Effector CD8-positive, alpha-beta T cell (primary cell): ENCODE measurements at regions not wholly inside any gene's neighbourhood (a gene's known extent, or its start where the extent isn't known, plus 50 kb on each side); places are given as distances from the start of the nearest gene placed in this dataset.
A peak's percentile ranks its signal among the peaks of the same experiment; 100 is the strongest.

Experiments
- DNase-seq: peaks from one replicate; lab custom pipeline; 2025; lab: John Stamatoyannopoulos, UW

- no peak for DNase-seq
Observed at GRCh38 chr6:142561511-142562265, 259.9 kb downstream of the ADGRG6 start.

DNA sequence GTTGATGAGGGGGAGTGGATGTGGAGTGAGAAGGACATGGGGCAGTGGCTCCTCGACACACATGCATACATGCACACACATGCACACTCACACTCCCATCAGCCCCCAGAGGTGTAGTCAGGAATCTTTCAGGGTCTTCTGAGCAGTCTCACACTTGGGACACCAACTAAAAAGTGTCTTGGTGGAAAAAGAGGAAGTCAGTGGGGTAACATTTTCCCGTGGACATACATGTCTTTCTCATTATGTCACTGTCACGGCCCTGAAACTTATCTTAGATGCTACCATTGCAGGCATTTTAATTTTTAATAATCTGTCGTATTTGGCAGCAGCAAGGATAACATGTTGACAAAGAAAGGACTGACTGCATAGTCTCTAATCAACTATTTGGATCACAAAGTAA is 261.1 kb downstream of the ADGRG6 start:
- no peak for DNase-seq

DNA sequence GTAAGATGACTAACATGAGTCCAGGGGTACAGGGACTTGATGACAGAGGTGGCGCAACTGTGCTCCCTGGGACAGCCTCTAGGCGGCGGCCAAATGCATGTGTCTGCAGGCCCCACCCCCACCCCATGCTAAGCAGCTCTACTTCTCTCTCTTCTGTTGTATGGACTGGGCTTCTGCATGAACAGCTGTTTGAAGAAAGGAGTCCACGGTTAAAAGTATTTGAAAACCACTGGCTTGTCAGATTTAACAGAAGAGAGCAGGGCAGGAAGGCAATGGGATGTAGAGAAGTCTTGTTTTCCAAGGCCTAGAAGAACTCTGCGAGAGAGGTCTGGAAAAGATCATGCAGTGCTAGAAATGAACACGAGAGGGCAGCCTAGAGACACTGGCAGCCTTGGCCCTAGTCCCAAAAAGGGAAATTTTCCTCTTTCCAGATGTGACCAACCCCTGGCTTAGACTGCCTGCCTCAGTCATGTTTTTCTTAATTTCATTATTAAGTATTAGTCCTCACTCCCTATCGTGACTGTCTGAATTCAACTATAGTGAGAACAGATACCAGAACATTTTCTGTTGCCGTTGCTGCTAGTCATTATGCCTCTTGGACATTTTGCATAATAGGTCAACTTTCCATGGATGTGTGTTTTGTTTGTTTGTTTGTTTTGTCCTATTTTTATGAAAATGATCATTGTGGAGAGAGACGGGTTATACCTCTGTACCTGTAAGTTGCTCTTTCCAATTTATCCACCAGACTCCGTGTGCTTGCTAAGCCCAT is 265.0 kb downstream of the ADGRG6 start:
- peak; percentile 30 for DNase-seq

GRCh38 chr6:142567461-142567860 is 265.7 kb downstream of the ADGRG6 start:
- no peak for DNase-seq

- DNase-seq, result no peak
Observed at GRCh38 chr6:142568857-142569597, 267.2 kb downstream of the ADGRG6 start.

DNA sequence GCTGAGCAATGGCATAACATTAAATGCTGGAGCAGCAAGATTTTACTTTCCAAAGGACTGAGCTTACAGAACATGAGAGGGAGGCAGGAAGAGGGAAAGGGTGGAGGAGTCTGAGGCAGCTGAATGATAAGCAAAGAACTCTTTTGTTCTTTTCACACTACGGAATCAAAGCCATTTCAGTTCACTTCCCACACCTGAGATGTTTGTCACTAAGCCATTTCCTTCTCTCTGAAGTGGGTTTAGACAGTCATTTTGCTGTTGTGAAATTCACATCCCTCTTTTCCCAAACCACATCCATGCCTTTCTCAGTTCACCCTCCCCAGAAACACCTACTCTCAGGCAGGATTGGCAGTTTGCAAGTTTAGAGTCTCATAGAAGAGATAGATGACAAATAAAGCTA is 267.9 kb downstream of the ADGRG6 start:
- DNase-seq, result no peak

GRCh38 chr6:142570221-142570671 is 268.4 kb downstream of the ADGRG6 start:
- DNase-seq, result no peak

- DNase-seq, result no peak
Observed at GRCh38 chr6:142592876-142593275, 291.1 kb downstream of the ADGRG6 start.

- no peak for DNase-seq
Observed at GRCh38 chr6:142597836-142598235, 296.0 kb downstream of the ADGRG6 start.

DNA sequence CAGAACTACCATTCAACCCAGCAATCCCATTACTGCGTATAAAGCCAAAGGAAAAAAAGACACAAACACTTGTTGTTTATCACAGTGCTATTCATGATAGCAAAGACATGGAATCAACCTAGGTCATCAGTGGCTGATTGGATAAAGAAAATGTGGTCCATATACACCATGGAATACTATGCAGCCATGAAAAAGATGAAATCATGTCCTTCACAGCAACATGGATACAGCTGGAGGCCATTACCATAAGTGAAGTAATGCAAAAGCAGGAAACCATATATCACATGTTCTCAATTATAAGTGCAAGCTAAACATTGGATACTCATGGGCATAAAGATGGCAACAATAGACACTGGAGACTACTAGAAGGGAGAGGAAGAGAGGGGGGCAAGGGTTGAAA is 299.6 kb downstream of the ADGRG6 start:
- no peak for DNase-seq

DNA sequence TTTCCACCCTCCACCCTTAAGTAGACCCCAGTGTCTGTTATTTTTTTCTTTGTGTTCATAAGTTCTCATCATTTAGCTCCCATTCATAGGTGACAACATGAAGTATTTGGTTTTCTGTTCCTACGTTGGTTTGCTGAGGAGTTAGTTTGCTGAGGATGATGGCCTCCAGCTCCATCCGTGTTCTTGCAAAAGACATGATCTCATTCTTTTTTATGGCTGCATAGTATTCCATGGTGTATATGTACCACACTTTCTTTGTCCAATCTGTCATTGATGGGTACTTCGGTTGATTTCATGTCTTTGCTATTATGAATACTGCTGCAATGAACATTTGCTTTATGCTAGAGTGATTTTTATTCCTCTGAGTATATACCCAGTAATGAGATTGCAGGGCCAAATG is 301.2 kb downstream of the ADGRG6 start:
- no peak for DNase-seq

GRCh38 chr6:142605922-142606485 is 304.2 kb downstream of the ADGRG6 start:
- no peak for DNase-seq

DNA sequence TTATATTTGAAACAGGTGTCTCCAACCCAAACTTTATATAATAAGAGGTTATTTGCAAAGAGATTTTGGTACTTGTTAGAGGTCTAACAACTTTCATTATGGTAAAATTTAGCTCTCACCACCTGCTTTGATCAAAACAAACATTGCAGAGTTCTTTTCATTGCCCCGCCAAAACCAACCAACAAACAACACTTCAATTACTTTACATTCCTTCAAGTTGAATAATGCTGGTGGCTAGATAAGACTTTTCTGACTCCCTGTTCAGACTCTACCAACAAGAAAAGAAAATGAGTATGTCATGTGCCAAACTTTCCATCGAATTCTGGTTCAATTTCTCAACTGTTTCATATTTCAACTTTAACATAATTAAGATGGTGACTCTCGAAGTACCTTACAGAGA is 311.1 kb downstream of the ADGRG6 start:
- no peak for DNase-seq

DNA sequence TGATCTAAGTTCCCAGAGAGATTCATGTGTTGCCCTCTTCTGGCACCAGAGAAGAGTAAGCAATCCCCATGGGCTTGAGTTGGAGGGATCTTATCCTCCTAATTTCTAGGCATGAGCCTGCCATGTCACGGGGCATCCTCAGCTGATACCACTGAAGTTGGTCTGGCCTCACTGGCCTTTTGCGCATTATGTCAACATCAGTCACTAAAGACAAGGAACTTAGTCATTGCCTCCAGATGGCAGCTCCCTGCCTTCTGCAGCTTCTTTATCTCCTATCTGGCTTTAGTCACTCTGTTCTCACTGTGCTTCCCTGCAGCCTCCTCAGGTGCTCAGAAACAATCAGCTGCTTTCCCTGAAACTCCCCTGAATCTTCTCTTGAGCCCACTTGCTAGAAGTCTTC is 312.2 kb downstream of the ADGRG6 start:
- DNase-seq, result no peak

- no peak for DNase-seq
Observed at GRCh38 chr6:142617158-142617557, 315.4 kb downstream of the ADGRG6 start.

GRCh38 chr6:142621822-142622221 is 320.0 kb downstream of the ADGRG6 start:
- DNase-seq, result no peak

- no peak for DNase-seq
Observed at GRCh38 chr6:142624978-142625715, 319.8 kb downstream of the HIVEP2 start.

- no peak for DNase-seq
Observed at GRCh38 chr6:142627474-142627873, 317.5 kb downstream of the HIVEP2 start.

GRCh38 chr6:142631517-142632385 is 313.2 kb downstream of the HIVEP2 start:
- DNase-seq, result no peak

DNA sequence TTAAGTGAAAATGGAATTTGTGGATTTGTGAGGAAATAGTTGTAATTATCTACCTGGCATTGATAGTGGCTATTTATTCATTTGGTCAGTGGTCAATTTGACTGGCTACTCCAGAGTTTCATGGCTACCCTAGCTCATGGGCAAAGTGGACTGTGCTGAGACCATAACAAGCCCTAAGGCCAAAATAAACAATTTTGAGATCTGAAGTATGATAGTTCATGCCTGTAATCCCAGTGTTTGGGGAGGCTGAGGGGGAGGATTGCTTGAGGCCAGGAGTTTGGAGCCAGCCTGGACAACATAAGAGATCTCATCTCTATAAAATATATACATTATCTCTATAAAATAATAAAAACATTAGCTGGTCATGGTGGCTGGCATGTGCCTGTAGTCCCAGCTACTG is 311.7 kb downstream of the HIVEP2 start:
- no peak for DNase-seq

- no peak for DNase-seq
Observed at GRCh38 chr6:142635130-142635529, 309.8 kb downstream of the HIVEP2 start.
